Testis (tissue), 2 donors: ENCODE measurements at regions not wholly inside any gene's neighbourhood (a gene's known extent, or its start where the extent isn't known, plus 50 kb on each side); places are given as distances from the start of the nearest gene placed in this dataset.

Source experiments
- CTCF ChIP-seq, 3 experiments: fragments of 450-650 bp in 2 of 3; fragments of 200-600 bp in 1 of 3; sonication (generic) in 1 of 3; IDR thresholded peaks; one replicate each; pipeline ENCODE4 v1.5.1; 2016 to 2019; ENCODE audit warnings: antibody characterized with exemption in 3 of 3, mild to moderate bottlenecking in 2 of 3, moderate library complexity in 1 of 3
- POLR2A ChIP-seq: fragments of 450-650 bp; IDR thresholded peaks from one replicate; pipeline ENCODE4 v1.6.1; 2017; ENCODE audit warnings: antibody characterized with exemption, mild to moderate bottlenecking, moderate library complexity

- TF ChIP-seq CTCF (IDR thresholded peaks at IDR 0.05) (no peak), POLR2A (no peak)
These were observed 95.1 kb downstream of the RHOU start for GRCh38 chr1:228830185-228830953.
